Stomach (tissue), 8 donors: ENCODE measurements at regions not wholly inside any gene's neighbourhood (a gene's known extent, or its start where the extent isn't known, plus 50 kb on each side); places are given as distances from the start of the nearest gene placed in this dataset.

ENCODE experiments used
- DNase-seq, 2 donors: peaks; one replicate each; pipeline versions ENCODE4 v3.0.0 to v3.0.0-alpha.2; 2013 to 2019
- H3K27ac ChIP-seq, 5 donors: fragments of 200-600 bp in 4 of 5; sonication (generic) in 4 of 5; one replicate each; pipeline ENCODE4 v1.5.1; 2013 to 2019; ENCODE audit warnings: mild to moderate bottlenecking in 1 of 5, moderate library complexity in 1 of 5
- H3K27me3 ChIP-seq, 3 donors: fragments of 200-600 bp; sonication (generic); one replicate each; pipeline ENCODE4 v1.5.1; 2017 to 2019; ENCODE audit warnings: mixed run types in 1 of 3
- H3K36me3 ChIP-seq, 4 donors: fragments of 200-600 bp; sonication (generic); 1 replicate in 3 of 4; 2 replicates in 1 of 4; pipeline ENCODE4 v1.5.1; 2016 to 2019
- H3K4me1 ChIP-seq, 4 donors: fragments of 200-600 bp; sonication (generic); one replicate each; pipeline ENCODE4 v1.5.1; 2016 to 2019
- H3K4me3 ChIP-seq, 4 donors: fragments of 200-600 bp; sonication (generic) in 3 of 4; one replicate each; pipeline ENCODE4 v1.5.1; 2016 to 2019; ENCODE audit warnings: mild to moderate bottlenecking in 1 of 4
- H3K9me3 ChIP-seq, 4 donors: fragments of 200-600 bp; sonication (generic); one replicate each; pipeline ENCODE4 v1.5.1; 2016 to 2019
- CTCF ChIP-seq, 7 experiments: fragments of 450-650 bp in 4 of 7; fragments of 200-600 bp in 3 of 7; sonication (generic) in 3 of 7; IDR thresholded peaks; one replicate each; pipeline ENCODE4 v1.5.1; 2016 to 2019; ENCODE audit warnings: antibody characterized with exemption in 7 of 7, control low read depth in 2 of 7, mild to moderate bottlenecking in 1 of 7
- EP300 ChIP-seq: sonication (generic); formaldehyde crosslinking; IDR thresholded peaks from one replicate; pipeline ENCODE4 v1.6.1; 2017; ENCODE audit warnings: antibody characterized with exemption
- POLR2A ChIP-seq, 4 donors: fragments of 450-650 bp; IDR thresholded peaks; one replicate each; pipeline ENCODE4 v1.6.1; 2016; ENCODE audit warnings: antibody characterized with exemption in 4 of 4, control low read depth in 2 of 4, mild to moderate bottlenecking in 1 of 4, moderate library complexity in 1 of 4
- POLR2AphosphoS5 ChIP-seq, 3 donors: sonication (generic); formaldehyde crosslinking; IDR thresholded peaks; one replicate each; pipeline ENCODE4 v1.6.1; 2016; ENCODE audit warnings: antibody characterized with exemption in 3 of 3
- WGBS, 5 donors: extraction: QIAGEN DNeasy Blood & Tissue Kit in 3 of 5; methylation state at CpG; one replicate each; pipeline versions ENCODE4 v1.1.5 to v1.1.7; 2013 to 2018; 5-methylcytosine and 5-hydroxymethylcytosine counted together
- intact Hi-C: fragments of 100-400 bp; cut with DNase I; formaldehyde crosslinking; loops from one replicate; pipeline ENCODE4 v1.15.1; 2023; ENCODE audit warnings: low total_unique reads
- donor health status: healthy with polysubstance abuse.
- donor health status: Bipolar disorder and iron deficiency.
- donor health status: healthy.

GRCh38 chr2:120559401-120559800 lies 176.3 kb upstream of the GLI2 start:
- 75 to 88% (median 86%) methylated on average over 5 of the region's 5 CpGs for WGBS, 5 donors
- H3K36me3 ChIP-seq, result no peaks in the 10 kb centered on the region
- no peak overlapping the region for H3K4me3 ChIP-seq
- no peaks in the 10 kb centered on the region for H3K9me3 ChIP-seq
- DNase-seq, result no peak
- no peaks in the 10 kb centered on the region for H3K27me3 ChIP-seq
- intact Hi-C loops, result no loop called here
- no peak overlapping the region for H3K27ac ChIP-seq
- H3K4me1 ChIP-seq, result peaks cover 0 to 13% (median 3%) of the 10 kb centered on the region in 4 donors
- TF ChIP-seq EP300, result no peak
- no peak for TF ChIP-seq CTCF (IDR thresholded peaks at IDR 0.05)
- no peak for TF ChIP-seq POLR2AphosphoS5 (IDR thresholded peaks at IDR 0.05)
- no peak for TF ChIP-seq POLR2A (IDR thresholded peaks at IDR 0.05)

- H3K4me1 ChIP-seq, result peaks cover 0 to 15% (median 12%) of the 10 kb centered on the region in 4 donors
- no peak for TF ChIP-seq EP300
- no peak for TF ChIP-seq POLR2A (IDR thresholded peaks at IDR 0.05)
- no peak for TF ChIP-seq CTCF (IDR thresholded peaks at IDR 0.05)
- no peak for TF ChIP-seq POLR2AphosphoS5 (IDR thresholded peaks at IDR 0.05)
- no peak overlapping the region for H3K27ac ChIP-seq
- H3K4me3 ChIP-seq, result no peak overlapping the region
- intact Hi-C loops, result no loop called here
- H3K36me3 ChIP-seq, result no peaks in the 10 kb centered on the region
- no peak for DNase-seq
- WGBS, 5 donors, result 78 to 86% (median 83%) methylated on average over 4 to 6 of the region's 6 CpGs
- H3K9me3 ChIP-seq, result no peaks in the 10 kb centered on the region
- H3K27me3 ChIP-seq, result no peaks in the 10 kb centered on the region
Observed at GRCh38 chr2:120560330-120560729, 175.3 kb upstream of the GLI2 start.

- Histone ChIP-seq H3K4me3 (no peak overlapping the region), H3K27me3 (no peaks in the 10 kb centered on the region), H3K27ac (no peak overlapping the region), H3K9me3 (no peaks in the 10 kb centered on the region), H3K4me1 (peaks cover 9 to 26% (median 22%) of the 10 kb centered on the region in 4 donors), H3K36me3 (no peaks in the 10 kb centered on the region)
- WGBS, 5 donors, result 59 to 81% (median 78%) methylated on average over 10 to 11 of the region's 11 CpGs
- TF ChIP-seq EP300, result no peak
- TF ChIP-seq POLR2A (IDR thresholded peaks at IDR 0.05), result no peak
- TF ChIP-seq CTCF (IDR thresholded peaks at IDR 0.05), result no peak
- DNase-seq, result no peak
- intact Hi-C loops, result no loop called here
Observed at GRCh38 chr2:120561379-120562035, 174.2 kb upstream of the GLI2 start.

GRCh38 chr2:120562218-120563005 lies 173.3 kb upstream of the GLI2 start:
- WGBS, 5 donors, result 86 to 93% (median 92%) methylated on average over 16 to 18 of the region's 18 CpGs
- Histone ChIP-seq H3K36me3 (no peaks in the 10 kb centered on the region), H3K27me3 (no peaks in the 10 kb centered on the region), H3K9me3 (no peaks in the 10 kb centered on the region), H3K27ac (no peak overlapping the region), H3K4me1 (peaks cover 18 to 32% (median 28%) of the 10 kb centered on the region in 4 donors), H3K4me3 (no peak overlapping the region)
- no peak for DNase-seq
- TF ChIP-seq EP300 (no peak), POLR2AphosphoS5 (IDR thresholded peaks at IDR 0.05) (no peak), CTCF (IDR thresholded peaks at IDR 0.05) (no peak), POLR2A (IDR thresholded peaks at IDR 0.05) (no peak)
- intact Hi-C loops, result no loop called here
